Naive thymus-derived CD4-positive, alpha-beta T cell (primary cell): ENCODE measurements at regions not wholly inside any gene's neighbourhood (a gene's known extent, or its start where the extent isn't known, plus 50 kb on each side); places are given as distances from the start of the nearest gene placed in this dataset.

Experiments
- ATAC-seq: fragments of 150-1000 bp; cut with Tn5 transposase; 2 replicates; pipeline ENCODE4 v1.10.0; 2021; ENCODE audit warnings: mild to moderate bottlenecking, moderate library complexity
- CTCF ChIA-PET: fragments of 350-600 bp; sonication (Branson Sonifier 250); formaldehyde crosslinking; loops from one replicate; lab custom pipeline; 2021; ENCODE audit warnings: antibody characterized with exemption; lab: Charles Lee
- POLR2A ChIA-PET: fragments of 350-600 bp; sonication (Branson Sonifier 250); formaldehyde crosslinking; loops from one replicate; lab custom pipeline; 2021; ENCODE audit warnings: antibody characterized with exemption, inconsistent platforms; lab: Charles Lee
- DNase-seq, 9 donors: peaks; one replicate each; pipeline versions ENCODE4 v3.0.0 to v3.0.0-alpha.2; 2020 to 2022; ENCODE audit warnings: mixed read lengths in 1 of 9
- H3K27ac ChIP-seq: one replicate; pipeline ENCODE4 v1.7.0; 2013; ENCODE audit warnings: mild to moderate bottlenecking, low read depth, low read length, moderate library complexity
- H3K27me3 ChIP-seq, 2 donors: one replicate each; pipeline ENCODE4 v1.7.0; 2013; ENCODE audit warnings: low read length in 2 of 2, mild to moderate bottlenecking in 2 of 2, moderate library complexity in 2 of 2; ENCODE audit not compliant: control insufficient read depth in 2 of 2, insufficient read depth in 2 of 2
- H3K36me3 ChIP-seq, 3 experiments: 1 replicate in 2 of 3; 2 replicates in 1 of 3; pipeline ENCODE4 v1.7.0; 2013; ENCODE audit warnings: low read length in 3 of 3, mild to moderate bottlenecking in 3 of 3, moderate library complexity in 1 of 3; ENCODE audit not compliant: insufficient read depth in 3 of 3, control insufficient read depth in 2 of 3
- H3K4me1 ChIP-seq, 2 donors: one replicate each; pipeline ENCODE4 v1.7.0; 2013; ENCODE audit warnings: low read length in 2 of 2, mild to moderate bottlenecking in 2 of 2, moderate library complexity in 1 of 2; ENCODE audit not compliant: control insufficient read depth in 2 of 2, insufficient read depth in 2 of 2
- H3K4me3 ChIP-seq: 2 replicates; pipeline ENCODE4 v1.7.0; 2013; ENCODE audit warnings: mild to moderate bottlenecking, low read length
- H3K9me3 ChIP-seq, 3 experiments: 1 replicate in 2 of 3; 2 replicates in 1 of 3; pipeline ENCODE4 v1.7.0; 2013; ENCODE audit warnings: low read length in 3 of 3; ENCODE audit not compliant: control insufficient read depth in 2 of 3
- H3K27ac Mint-ChIP-seq, 9 donors: one replicate each; pipeline ENCODE4 v1.8.0; 2020 to 2022; ENCODE audit warnings: mixed read lengths in 9 of 9, mild to moderate bottlenecking in 8 of 9, moderate library complexity in 5 of 9, inconsistent platforms in 2 of 9
- H3K27me3 Mint-ChIP-seq, 5 donors: one replicate each; pipeline ENCODE4 v1.8.0; 2021 to 2022; ENCODE audit warnings: mixed read lengths in 5 of 5, mild to moderate bottlenecking in 1 of 5
- H3K36me3 Mint-ChIP-seq, 5 donors: one replicate each; pipeline ENCODE4 v1.8.0; 2020 to 2022; ENCODE audit warnings: mixed read lengths in 5 of 5, mild to moderate bottlenecking in 3 of 5, inconsistent platforms in 1 of 5
- H3K4me1 Mint-ChIP-seq, 7 donors: one replicate each; pipeline ENCODE4 v1.8.0; 2020 to 2022; ENCODE audit warnings: mixed read lengths in 7 of 7, mild to moderate bottlenecking in 3 of 7, inconsistent platforms in 1 of 7
- H3K4me3 Mint-ChIP-seq, 10 donors: one replicate each; pipeline ENCODE4 v1.8.0; 2020 to 2022; ENCODE audit warnings: mild to moderate bottlenecking in 10 of 10, mixed read lengths in 10 of 10, moderate library complexity in 6 of 10, inconsistent platforms in 2 of 10
- H3K9me3 Mint-ChIP-seq, 11 donors: one replicate each; pipeline ENCODE4 v1.8.0; 2020 to 2022; ENCODE audit warnings: mixed read lengths in 11 of 11, mild to moderate bottlenecking in 4 of 11, inconsistent platforms in 1 of 11, moderate library complexity in 1 of 11
- intact Hi-C, 2 donors: fragments of 100-400 bp; cut with micrococcal nuclease; formaldehyde crosslinking; loops; one replicate each; pipeline ENCODE4 v1.15.1; 2023

- H3K27me3 ChIP-seq: no peaks in the 10 kb centered on the region
Observed at GRCh38 chr14:38040411-38040810, 167.3 kb upstream of the SSTR1 start.

DNA sequence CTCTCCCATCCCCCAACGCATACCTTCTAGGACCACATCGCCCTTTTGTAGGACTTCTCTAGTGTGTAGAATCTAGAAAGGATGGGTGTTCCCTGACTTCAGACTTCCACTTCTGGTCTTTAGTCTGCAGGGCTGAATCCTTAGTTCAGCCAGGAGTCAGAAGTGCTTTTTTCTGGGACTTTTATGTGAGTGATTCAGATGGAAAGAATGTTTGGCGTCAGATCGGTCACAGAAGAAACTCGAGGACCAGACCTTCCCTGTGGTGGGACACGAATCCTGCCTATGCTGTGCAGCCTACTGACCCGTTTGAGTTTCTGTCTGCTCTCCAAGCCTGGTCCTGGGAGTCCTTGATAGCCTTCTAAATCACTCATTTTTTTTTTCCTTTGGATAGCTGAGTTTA is 165.4 kb upstream of the SSTR1 start:
- Histone ChIP-seq H3K36me3 (no peaks in the 10 kb centered on the region), H3K27me3 (no peaks in the 10 kb centered on the region), H3K4me1 (peaks cover 0 to 13% of the 10 kb centered on the region in 2 donors), H3K4me3 (no peak overlapping the region), H3K27ac (no peak overlapping the region), H3K9me3 (no peaks in the 10 kb centered on the region)
- Mint-ChIP-seq H3K4me1 (peaks cover 0 to 31% (median 7%) of the 10 kb centered on the region in 7 donors), H3K27ac (no peak overlapping the region), H3K36me3 (no peaks in the 10 kb centered on the region), H3K27me3 (no peaks in the 10 kb centered on the region), H3K9me3 (peaks cover 0 to 3% (median 0%) of the 10 kb centered on the region in 11 donors), H3K4me3 (no peak overlapping the region)
- ATAC-seq (no peak), DNase-seq (no peak)
- ChIA-PET CTCF (interaction anchor here (0.6 kb wide), 1 partner anchor 40 kb away, joined by 3 read pairs; no protein-coding TSS in a partner anchor), POLR2A (interaction anchor here (0.6 kb wide), 1 partner anchor 18 kb away, joined by 3 read pairs; no protein-coding TSS in a partner anchor)
- intact Hi-C loops: no loop called here

More at GRCh38 chr14:38040411-38040810, 167.3 kb upstream of the SSTR1 start:
- Histone ChIP-seq H3K9me3 (no peaks in the 10 kb centered on the region), H3K27ac (no peak overlapping the region), H3K36me3 (no peaks in the 10 kb centered on the region), H3K4me1 (peaks cover 0 to 6% of the 10 kb centered on the region in 2 donors), H3K4me3 (no peak overlapping the region)
- no peak for ATAC-seq
- Mint-ChIP-seq H3K36me3 (peaks cover 0 to 3% (median 0%) of the 10 kb centered on the region in 5 donors), H3K9me3 (no peaks in the 10 kb centered on the region), H3K27ac (peak overlapping the region in 2 of 9 donors; percentile 17 to 33), H3K4me1 (peaks cover 0 to 23% (median under 1%) of the 10 kb centered on the region in 7 donors), H3K27me3 (no peaks in the 10 kb centered on the region), H3K4me3 (no peak overlapping the region)
- ChIA-PET POLR2A (no interaction called here), CTCF (no interaction called here)
- intact Hi-C loops: no loop called here
- DNase-seq: no peak

DNA sequence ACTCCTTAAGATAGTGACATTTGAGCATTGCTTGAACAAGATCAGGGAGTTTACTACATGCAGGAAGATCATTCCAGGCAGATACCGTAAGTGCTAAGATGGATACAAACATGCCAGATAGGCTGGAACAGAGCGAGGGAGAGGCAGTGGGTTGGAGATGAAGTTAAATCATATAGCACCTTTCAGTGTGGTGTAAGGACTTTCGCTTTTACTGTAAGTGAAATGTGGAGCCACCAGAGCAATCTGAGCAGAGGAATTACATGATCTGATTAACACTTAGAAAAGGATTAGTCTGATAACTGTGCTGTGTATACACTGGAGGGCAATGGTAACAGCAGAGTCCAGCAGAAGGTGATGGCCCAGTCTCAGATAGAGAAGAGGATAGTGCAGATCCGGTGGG is 163.0 kb upstream of the SSTR1 start:
- Histone ChIP-seq H3K9me3 (peaks cover 0 to 4% (median 0%) of the 10 kb centered on the region in 3 experiments), H3K4me3 (no peak overlapping the region), H3K27ac (no peak overlapping the region), H3K36me3 (no peaks in the 10 kb centered on the region), H3K27me3 (no peaks in the 10 kb centered on the region), H3K4me1 (peaks cover 0 to 13% of the 10 kb centered on the region in 2 donors)
- Mint-ChIP-seq H3K36me3 (peaks cover 0 to 16% (median 4%) of the 10 kb centered on the region in 5 donors), H3K9me3 (peaks cover 4 to 27% (median 10%) of the 10 kb centered on the region in 11 donors), H3K27ac (no peak overlapping the region), H3K4me3 (no peak overlapping the region), H3K4me1 (peaks cover 0 to 32% (median 7%) of the 10 kb centered on the region in 7 donors), H3K27me3 (no peaks in the 10 kb centered on the region)
- DNase-seq (no peak), ATAC-seq (no peak)
- POLR2A ChIA-PET: no interaction called here
- CTCF ChIA-PET: no interaction called here
- intact Hi-C loops: loop anchor here in 1 of 2 donors (1.0 to 2.0 kb wide), 2 partner anchors 7 to 14 kb away; no protein-coding TSS in a partner anchor

GRCh38 chr14:38045461-38045860 is 162.2 kb upstream of the SSTR1 start:
- H3K27me3 ChIP-seq: no peaks in the 10 kb centered on the region
- no peak overlapping the region for H3K4me3 Mint-ChIP-seq
- peaks cover 4 to 29% (median 11%) of the 10 kb centered on the region in 11 donors for H3K9me3 Mint-ChIP-seq
- H3K27me3 Mint-ChIP-seq: no peaks in the 10 kb centered on the region
- peaks cover 0 to 13% of the 10 kb centered on the region in 2 donors for H3K4me1 ChIP-seq
- DNase-seq: peak in 1 of 9 donors; percentile 12
- POLR2A ChIA-PET: no interaction called here
- no peak overlapping the region for H3K27ac ChIP-seq
- H3K36me3 ChIP-seq: no peaks in the 10 kb centered on the region
- peaks cover 0 to 16% (median 4%) of the 10 kb centered on the region in 5 donors for H3K36me3 Mint-ChIP-seq
- H3K9me3 ChIP-seq: peaks cover 0 to 4% (median 0%) of the 10 kb centered on the region in 3 experiments
- intact Hi-C loops: loop anchor here in 1 of 2 donors (1.0 to 2.0 kb wide), 2 partner anchors 8 to 15 kb away; no protein-coding TSS in a partner anchor
- no peak for ATAC-seq
- H3K4me1 Mint-ChIP-seq: peaks cover 0 to 26% (median 7%) of the 10 kb centered on the region in 7 donors
- H3K27ac Mint-ChIP-seq: no peak overlapping the region
- CTCF ChIA-PET: no interaction called here
- no peak overlapping the region for H3K4me3 ChIP-seq

- Histone ChIP-seq H3K27me3 (no peaks in the 10 kb centered on the region), H3K9me3 (peaks cover 0 to 4% (median 0%) of the 10 kb centered on the region in 3 experiments), H3K36me3 (no peaks in the 10 kb centered on the region), H3K4me1 (peaks cover 0 to 13% of the 10 kb centered on the region in 2 donors), H3K4me3 (no peak overlapping the region), H3K27ac (no peak overlapping the region)
- ATAC-seq (no peak), DNase-seq (no peak)
- Mint-ChIP-seq H3K36me3 (peaks cover 0 to 16% (median 4%) of the 10 kb centered on the region in 5 donors), H3K27ac (no peak overlapping the region), H3K4me1 (peaks cover 0 to 20% (median 7%) of the 10 kb centered on the region in 7 donors), H3K27me3 (no peaks in the 10 kb centered on the region), H3K9me3 (peaks cover 4 to 33% (median 11%) of the 10 kb centered on the region in 11 donors), H3K4me3 (no peak overlapping the region)
- intact Hi-C loops: no loop called here
- ChIA-PET POLR2A (no interaction called here), CTCF (no interaction called here)
Observed at GRCh38 chr14:38046160-38046559, 161.5 kb upstream of the SSTR1 start.

GRCh38 chr14:38047195-38047902 is 160.4 kb upstream of the SSTR1 start:
- peaks cover 0 to 16% (median 4%) of the 10 kb centered on the region in 5 donors for H3K36me3 Mint-ChIP-seq
- DNase-seq (no peak), ATAC-seq (no peak)
- H3K9me3 ChIP-seq: peaks cover 0 to 4% (median 0%) of the 10 kb centered on the region in 3 experiments
- no peak overlapping the region for H3K27ac ChIP-seq
- no peaks in the 10 kb centered on the region for H3K36me3 ChIP-seq
- ChIA-PET CTCF (no interaction called here), POLR2A (interaction anchor here (1.0 kb wide), 1 partner anchor 12 kb away, joined by 3 read pairs; no protein-coding TSS in a partner anchor)
- H3K4me1 ChIP-seq: peaks cover 0 to 13% of the 10 kb centered on the region in 2 donors
- H3K9me3 Mint-ChIP-seq: peaks cover 4 to 33% (median 11%) of the 10 kb centered on the region in 11 donors
- no peak overlapping the region for H3K4me3 Mint-ChIP-seq
- intact Hi-C loops: no loop called here
- H3K27ac Mint-ChIP-seq: peak overlapping the region in 1 of 9 donors; percentile 10
- H3K27me3 Mint-ChIP-seq: no peaks in the 10 kb centered on the region
- no peak overlapping the region for H3K4me3 ChIP-seq
- no peaks in the 10 kb centered on the region for H3K27me3 ChIP-seq
- peaks cover 0 to 19% (median 7%) of the 10 kb centered on the region in 7 donors for H3K4me1 Mint-ChIP-seq
